ENCODE measurements at regions not wholly inside any gene's neighbourhood (a gene's known extent, or its start where the extent isn't known, plus 50 kb on each side); places are given as distances from the start of the nearest gene placed in this dataset.

GRCh38 chr2:188835006-188835405, 139.2 kb upstream of the COL3A1 start:
- TF ChIP-seq REST (IDR thresholded peaks at IDR 0.05; ENCODE audit: unreplicated experiment) (no peak), NANOG (IDR thresholded peaks at IDR 0.05; ENCODE audit: borderline replicate concordance) (no peak), ZNF331 (CRISPR knock-in tag; IDR thresholded peaks at IDR 0.05; ENCODE audit: low read depth) (no peak), POLR2AphosphoS5 (IDR thresholded peaks at IDR 0.05; ENCODE audit: low read depth) (no peak), ZNF462 (CRISPR knock-in tag; IDR thresholded peaks at IDR 0.05) (no peak), EZH2 (IDR thresholded peaks at IDR 0.05; ENCODE audit: low read depth, unreplicated experiment) (no peak), ZNF114 (CRISPR knock-in tag; IDR thresholded peaks at IDR 0.05) (no peak), ETS1 (IDR thresholded peaks at IDR 0.05) (no peak), STAT1 (IDR thresholded peaks at IDR 0.05; ENCODE audit: unreplicated experiment) (no peak), CREB1 (CRISPR knock-in tag; IDR thresholded peaks at IDR 0.05; ENCODE audit: low read depth) (no peak), JUNB (IDR thresholded peaks at IDR 0.05; ENCODE audit: unreplicated experiment) (no peak), EZH2phosphoT487 (IDR thresholded peaks at IDR 0.05; ENCODE audit: unreplicated experiment) (no peak)
- TF ChIP-seq, protein P1, sequence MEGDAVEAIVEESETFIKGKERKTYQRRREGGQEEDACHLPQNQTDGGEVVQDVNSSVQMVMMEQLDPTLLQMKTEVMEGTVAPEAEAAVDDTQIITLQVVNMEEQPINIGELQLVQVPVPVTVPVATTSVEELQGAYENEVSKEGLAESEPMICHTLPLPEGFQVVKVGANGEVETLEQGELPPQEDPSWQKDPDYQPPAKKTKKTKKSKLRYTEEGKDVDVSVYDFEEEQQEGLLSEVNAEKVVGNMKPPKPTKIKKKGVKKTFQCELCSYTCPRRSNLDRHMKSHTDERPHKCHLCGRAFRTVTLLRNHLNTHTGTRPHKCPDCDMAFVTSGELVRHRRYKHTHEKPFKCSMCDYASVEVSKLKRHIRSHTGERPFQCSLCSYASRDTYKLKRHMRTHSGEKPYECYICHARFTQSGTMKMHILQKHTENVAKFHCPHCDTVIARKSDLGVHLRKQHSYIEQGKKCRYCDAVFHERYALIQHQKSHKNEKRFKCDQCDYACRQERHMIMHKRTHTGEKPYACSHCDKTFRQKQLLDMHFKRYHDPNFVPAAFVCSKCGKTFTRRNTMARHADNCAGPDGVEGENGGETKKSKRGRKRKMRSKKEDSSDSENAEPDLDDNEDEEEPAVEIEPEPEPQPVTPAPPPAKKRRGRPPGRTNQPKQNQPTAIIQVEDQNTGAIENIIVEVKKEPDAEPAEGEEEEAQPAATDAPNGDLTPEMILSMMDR (conservative IDR thresholded peaks at IDR 0.05; ENCODE audit: low read depth in 2 of 2), result no peak
- Mint-ChIP-seq H3K36me3 (ENCODE audit: low read depth) (peaks cover 12% of the 10 kb centered on the region; the same call in 2 of the 3 replicates), H3K27me3 (ENCODE audit: insufficient read depth, low read depth, poor library complexity) (peaks cover 2% of the 10 kb centered on the region), H3K9me3 (peaks cover 20% of the 10 kb centered on the region), H3K4me1 (peaks cover 8% of the 10 kb centered on the region; the same call in 2 of the 3 replicates), H3K27ac (no peak overlapping the region; the same call in 1 of the 2 replicates), H3K4me3 (no peak overlapping the region)
- Histone ChIP-seq H3K27me3 (ENCODE audit: insufficient read depth) (no peaks in the 10 kb centered on the region), H4K20me1 (replicated peaks; ENCODE audit: insufficient read depth) (no peaks in the 10 kb centered on the region), H3K9me2 (ENCODE audit: insufficient read depth) (peaks cover 4% of the 10 kb centered on the region; the same call in 1 of the 2 replicates), H3K4me2 (no peak overlapping the region), H3K4me3 (no peak overlapping the region), H2AFZ (no peak overlapping the region), H3K27ac (ENCODE audit: low read depth) (no peak overlapping the region), H3F3A (replicated peaks; ENCODE audit: low read depth) (no peaks in the 10 kb centered on the region), H3K79me2 (replicated peaks; ENCODE audit: insufficient read depth) (no peaks in the 10 kb centered on the region), H3K4me1 (ENCODE audit: insufficient read depth) (no peaks in the 10 kb centered on the region), H3K36me3 (ENCODE audit: insufficient read depth) (no peaks in the 10 kb centered on the region)
- ATAC-seq (no peak), DNase-seq (ENCODE audit: low spot score) (no peak)
